Trophoblast cell (in vitro differentiated cells and primary cell): ENCODE measurements at regions not wholly inside any gene's neighbourhood (a gene's known extent, or its start where the extent isn't known, plus 50 kb on each side); places are given as distances from the start of the nearest gene placed in this dataset.
"Not testable (repeated sequence)": the region's sequence is repeated elsewhere in the genome, so short reads cannot be mapped to it uniquely, and the experiment has no call there.

Experiments
- DNase-seq, 2 donors: peaks; one replicate each; pipeline ENCODE4 v3.0.0-alpha.2; 2016
- H2AFZ ChIP-seq: 2 replicates; pipeline ENCODE4 v1.6.1; 2013; ENCODE audit warnings: low read length, moderate library complexity, mild to moderate bottlenecking; ENCODE audit not compliant: insufficient read depth, poor library complexity
- H2AK5ac ChIP-seq: 2 replicates; pipeline ENCODE4 v1.6.1; 2013; ENCODE audit warnings: mild to moderate bottlenecking, low read length
- H2BK120ac ChIP-seq: 2 replicates; pipeline ENCODE4 v1.6.1; 2013; ENCODE audit warnings: low read length, mild to moderate bottlenecking, moderate library complexity; ENCODE audit not compliant: insufficient read depth, poor library complexity
- H2BK12ac ChIP-seq: 2 replicates; pipeline ENCODE4 v1.6.1; 2013; ENCODE audit warnings: mild to moderate bottlenecking, low read length, moderate library complexity
- H2BK5ac ChIP-seq: 2 replicates; pipeline ENCODE4 v1.6.1; 2013; ENCODE audit warnings: low read length, low read depth, moderate library complexity, mild to moderate bottlenecking; ENCODE audit not compliant: poor library complexity
- H3K14ac ChIP-seq: 2 replicates; pipeline ENCODE4 v1.6.1; 2013; ENCODE audit warnings: mild to moderate bottlenecking, low read length
- H3K18ac ChIP-seq: 2 replicates; pipeline ENCODE4 v1.6.1; 2013; ENCODE audit warnings: mild to moderate bottlenecking, low read length
- H3K23ac ChIP-seq: 2 replicates; pipeline ENCODE4 v1.6.1; 2013; ENCODE audit warnings: low read length
- H3K27ac ChIP-seq: 2 replicates; pipeline ENCODE4 v1.5.1; 2013; ENCODE audit warnings: low read depth, mild to moderate bottlenecking, inconsistent platforms, low read length, moderate library complexity
- H3K27me3 ChIP-seq: 2 replicates; pipeline ENCODE4 v1.6.1; 2013; ENCODE audit warnings: inconsistent platforms, mild to moderate bottlenecking, low read length, moderate library complexity; ENCODE audit not compliant: insufficient read depth
- H3K36me3 ChIP-seq, 2 experiments: 1 replicate in 1 of 2; 2 replicates in 1 of 2; pipeline ENCODE4 v1.6.1; 2013; ENCODE audit warnings: low read length in 2 of 2, mild to moderate bottlenecking in 2 of 2, moderate library complexity in 1 of 2; ENCODE audit not compliant: insufficient read depth in 2 of 2, control insufficient read depth in 1 of 2
- H3K4ac ChIP-seq: 2 replicates; pipeline ENCODE4 v1.6.1; 2013; ENCODE audit warnings: low read depth, mild to moderate bottlenecking, low read length, moderate library complexity
- H3K4me1 ChIP-seq, 2 experiments: 1 replicate in 1 of 2; 2 replicates in 1 of 2; pipeline ENCODE4 v1.6.1; 2013; ENCODE audit warnings: low read length in 2 of 2, mild to moderate bottlenecking in 2 of 2, moderate library complexity in 1 of 2; ENCODE audit not compliant: insufficient read depth in 2 of 2, control insufficient read depth in 1 of 2
- H3K4me2 ChIP-seq: 2 replicates; pipeline ENCODE4 v1.6.1; 2013; ENCODE audit warnings: inconsistent platforms, mild to moderate bottlenecking, low read length, moderate library complexity
- H3K4me3 ChIP-seq: 2 replicates; pipeline ENCODE4 v1.5.1; 2013; ENCODE audit warnings: mild to moderate bottlenecking, low read depth, low read length, inconsistent platforms
- H3K79me1 ChIP-seq: one replicate; pipeline ENCODE4 v1.6.1; 2013; ENCODE audit warnings: low read length
- H3K79me2 ChIP-seq: 2 replicates; pipeline ENCODE4 v1.6.1; 2013; ENCODE audit warnings: low read length, mild to moderate bottlenecking; ENCODE audit not compliant: control insufficient read depth, insufficient read depth, poor library complexity
- H3K9ac ChIP-seq: 2 replicates; pipeline ENCODE4 v1.6.1; 2013; ENCODE audit warnings: mild to moderate bottlenecking, low read length
- H3K9me3 ChIP-seq: 2 replicates; pipeline ENCODE4 v1.6.1; 2013; ENCODE audit warnings: low read depth, mild to moderate bottlenecking, control low read depth, inconsistent platforms, low read length; ENCODE audit not compliant: insufficient read depth
- H4K12ac ChIP-seq: 2 replicates; pipeline ENCODE4 v1.6.1; 2013; ENCODE audit warnings: low read depth, mild to moderate bottlenecking, low read length, moderate library complexity
- H4K8ac ChIP-seq: 2 replicates; pipeline ENCODE4 v1.6.1; 2013; ENCODE audit warnings: low read depth, mild to moderate bottlenecking, low read length, moderate library complexity
- H4K91ac ChIP-seq: one replicate; pipeline ENCODE4 v1.6.1; 2013; ENCODE audit warnings: low read depth, mild to moderate bottlenecking, low read length, moderate library complexity
- WGBS: extraction: QIAGEN DNeasy Blood & Tissue Kit; methylation state at CpG from one replicate; pipeline ENCODE4 v1.1.7; 2013; ENCODE audit warnings: missing lambda C conversion rate; ENCODE audit not compliant: insufficient read length, insufficient coverage; ENCODE audit errors: extremely low coverage; 5-methylcytosine and 5-hydroxymethylcytosine counted together

- no peak overlapping the region for H2AFZ ChIP-seq
- H3K18ac ChIP-seq = no peak overlapping the region
- no peak overlapping the region for H2AK5ac ChIP-seq
- no peak overlapping the region for H3K23ac ChIP-seq
- no peaks in the 10 kb centered on the region for H3K36me3 ChIP-seq
- H3K4me1 ChIP-seq = no peaks in the 10 kb centered on the region
- no peak overlapping the region for H3K9ac ChIP-seq
- H3K27ac ChIP-seq = no peak overlapping the region
- DNase-seq = no peak
- no peaks in the 10 kb centered on the region for H3K79me1 ChIP-seq
- H4K91ac ChIP-seq = no peak overlapping the region
- WGBS = no CpG with 5 or more reads among the region's 2 CpGs
- no peaks in the 10 kb centered on the region for H3K9me3 ChIP-seq
- H3K79me2 ChIP-seq = no peaks in the 10 kb centered on the region
- no peak overlapping the region for H4K8ac ChIP-seq
- H3K27me3 ChIP-seq = no peaks in the 10 kb centered on the region
- H2BK12ac ChIP-seq = no peak overlapping the region
- no peak overlapping the region for H3K4me3 ChIP-seq
- H3K4me2 ChIP-seq = no peak overlapping the region
- H2BK120ac ChIP-seq = no peak overlapping the region
- no peak overlapping the region for H3K4ac ChIP-seq
- H3K14ac ChIP-seq = no peak overlapping the region
- no peak overlapping the region for H4K12ac ChIP-seq
- H2BK5ac ChIP-seq = no peak overlapping the region
These were observed 767.4 kb upstream of the CDH10 start for GRCh38 chr5:25412116-25412661.

- not testable (repeated sequence) for DNase-seq, H4K91ac ChIP-seq, H3K4me2 ChIP-seq, H3K27ac ChIP-seq, H3K4ac ChIP-seq, H2AFZ ChIP-seq, H3K9me3 ChIP-seq, H3K4me3 ChIP-seq, H2BK5ac ChIP-seq, H3K79me2 ChIP-seq, H3K23ac ChIP-seq, H2BK12ac ChIP-seq, H4K8ac ChIP-seq, H3K18ac ChIP-seq, H3K79me1 ChIP-seq, H2AK5ac ChIP-seq, H4K12ac ChIP-seq, H3K9ac ChIP-seq, H3K36me3 ChIP-seq, H3K14ac ChIP-seq, H2BK120ac ChIP-seq, H3K4me1 ChIP-seq, H3K27me3 ChIP-seq
- no CpG with 5 or more reads among the region's 6 CpGs for WGBS
These were observed 762.6 kb upstream of the CDH10 start for GRCh38 chr5:25407365-25407764.

GRCh38 chr5:25405850-25406249 is 761.1 kb upstream of the CDH10 start:
- no peak overlapping the region for H3K4ac ChIP-seq
- H3K9me3 ChIP-seq = no peaks in the 10 kb centered on the region
- no peak overlapping the region for H2AK5ac ChIP-seq
- H3K9ac ChIP-seq = no peak overlapping the region
- no peak overlapping the region for H3K4me2 ChIP-seq
- no peak overlapping the region for H2AFZ ChIP-seq
- no peak overlapping the region for H4K12ac ChIP-seq
- H2BK5ac ChIP-seq = no peak overlapping the region
- no peak overlapping the region for H3K4me3 ChIP-seq
- H2BK12ac ChIP-seq = no peak overlapping the region
- no peaks in the 10 kb centered on the region for H3K27me3 ChIP-seq
- no peak overlapping the region for H4K91ac ChIP-seq
- H3K79me2 ChIP-seq = no peaks in the 10 kb centered on the region
- no peak for DNase-seq
- H3K23ac ChIP-seq = no peak overlapping the region
- no peak overlapping the region for H3K27ac ChIP-seq
- H4K8ac ChIP-seq = no peak overlapping the region
- no peak overlapping the region for H3K18ac ChIP-seq
- no CpG with 5 or more reads among the region's 1 CpG for WGBS
- no peak overlapping the region for H2BK120ac ChIP-seq
- H3K36me3 ChIP-seq = peaks cover 0 to 5% of the 10 kb centered on the region in 2 experiments
- H3K79me1 ChIP-seq = no peaks in the 10 kb centered on the region
- no peak overlapping the region for H3K14ac ChIP-seq
- no peaks in the 10 kb centered on the region for H3K4me1 ChIP-seq

- Histone ChIP-seq H2AFZ (no peak overlapping the region), H3K4ac (no peak overlapping the region), H3K27me3 (no peaks in the 10 kb centered on the region), H3K4me2 (no peak overlapping the region), H3K18ac (no peak overlapping the region), H2BK120ac (no peak overlapping the region), H2AK5ac (no peak overlapping the region), H3K4me3 (no peak overlapping the region), H3K23ac (no peak overlapping the region), H4K8ac (no peak overlapping the region), H3K27ac (no peak overlapping the region), H3K9ac (no peak overlapping the region), H3K79me2 (no peaks in the 10 kb centered on the region), H4K91ac (no peak overlapping the region), H3K14ac (no peak overlapping the region), H2BK12ac (no peak overlapping the region), H2BK5ac (no peak overlapping the region), H3K4me1 (no peaks in the 10 kb centered on the region), H3K9me3 (no peaks in the 10 kb centered on the region), H4K12ac (no peak overlapping the region), H3K36me3 (peaks cover 0 to 3% of the 10 kb centered on the region in 2 experiments), H3K79me1 (no peaks in the 10 kb centered on the region)
- WGBS = no CpG with 5 or more reads among the region's 1 CpG
- DNase-seq = no peak
These were observed 755.2 kb upstream of the CDH10 start for GRCh38 chr5:25399878-25400480.
